ENCODE measurements at regions not wholly inside any gene's neighbourhood (a gene's known extent, or its start where the extent isn't known, plus 50 kb on each side); places are given as distances from the start of the nearest gene placed in this dataset.

DNA sequence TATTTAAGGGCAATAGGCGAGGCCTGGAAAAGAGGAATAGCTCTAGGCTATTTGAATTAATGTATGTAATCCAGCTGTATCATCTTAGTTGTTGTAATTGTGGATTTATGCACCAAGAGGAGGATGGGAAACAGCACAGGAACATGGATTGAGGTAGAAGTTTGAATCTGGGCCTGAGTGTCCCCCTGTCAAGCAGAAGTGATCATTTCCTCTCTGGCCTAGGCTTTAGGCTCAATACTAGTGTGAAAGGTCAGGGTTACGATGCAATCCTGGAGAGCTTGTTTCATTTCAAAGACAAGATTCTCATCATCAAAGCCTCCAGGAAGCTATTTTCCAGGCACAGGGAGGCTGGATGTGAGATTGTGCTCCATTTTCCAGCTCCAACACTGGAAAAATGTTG is 77.9 kb upstream of the HSD17B12 start:
- H3K4me1 ChIP-seq (ENCODE audit: control insufficient read depth, insufficient read depth, low read length, poor library complexity, severe bottlenecking), result no peaks in the 10 kb centered on the region
- H3K9me3 Mint-ChIP-seq, result peaks cover 0 to 4% (median 0%) of the 10 kb centered on the region in 7 donors
- H3K27ac Mint-ChIP-seq, result no peak overlapping the region
- H3K9me3 ChIP-seq (ENCODE audit: control insufficient read depth in 2 of 2, low read length in 2 of 2), result no peaks in the 10 kb centered on the region
- H3K27me3 Mint-ChIP-seq, result peaks cover 24% of the 10 kb centered on the region
- ATAC-seq (ENCODE audit: low read depth in 2 of 2) (no peak), DNase-seq (no peak)
- no peaks in the 10 kb centered on the region for H3K36me3 ChIP-seq (ENCODE audit: control insufficient read depth, insufficient read depth, low read length)
- no peaks in the 10 kb centered on the region for H3K4me1 Mint-ChIP-seq
- no peak overlapping the region for H3K4me3 ChIP-seq (ENCODE audit: low read depth, low read length)
- H3K36me3 Mint-ChIP-seq, result no peaks in the 10 kb centered on the region
- H3K27ac ChIP-seq (ENCODE audit: insufficient read depth, low read length, poor library complexity, severe bottlenecking), result no peak overlapping the region
- H3K27me3 ChIP-seq (ENCODE audit: control insufficient read depth, insufficient read depth, low read length), result no peaks in the 10 kb centered on the region
- H3K4me3 Mint-ChIP-seq, result no peak overlapping the region

DNA sequence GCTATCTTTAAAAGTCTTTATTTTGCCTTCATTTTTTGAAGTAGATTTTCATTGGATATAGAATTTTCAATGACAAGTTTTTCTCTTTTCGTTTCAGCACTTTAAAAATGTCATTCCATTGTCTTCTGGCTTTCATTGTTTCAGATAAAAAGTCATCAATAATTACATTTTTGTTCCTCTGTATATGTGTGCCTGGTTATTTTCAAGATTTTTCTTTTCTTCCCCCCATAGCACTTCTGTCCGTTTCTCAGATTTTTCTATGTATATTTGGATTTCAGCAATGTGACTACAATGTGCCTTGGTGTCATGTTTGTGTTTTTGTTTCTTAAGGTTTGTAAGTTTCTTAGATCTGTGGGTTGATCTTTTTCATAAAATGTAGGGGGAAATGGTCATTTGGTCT is 66.3 kb upstream of the HSD17B12 start:
- Histone ChIP-seq H3K4me3 (ENCODE audit: low read depth, low read length) (no peak overlapping the region), H3K4me1 (ENCODE audit: control insufficient read depth, insufficient read depth, low read length, poor library complexity, severe bottlenecking) (no peaks in the 10 kb centered on the region), H3K9me3 (ENCODE audit: control insufficient read depth in 2 of 2, low read length in 2 of 2) (peaks cover 4 to 12% of the 10 kb centered on the region in 2 experiments), H3K27me3 (ENCODE audit: control insufficient read depth, insufficient read depth, low read length) (peaks cover 3% of the 10 kb centered on the region), H3K36me3 (ENCODE audit: control insufficient read depth, insufficient read depth, low read length) (no peaks in the 10 kb centered on the region), H3K27ac (ENCODE audit: insufficient read depth, low read length, poor library complexity, severe bottlenecking) (no peak overlapping the region)
- H3K9me3 Mint-ChIP-seq, result peaks cover 0 to 21% (median 9%) of the 10 kb centered on the region in 7 donors
- no peak overlapping the region for H3K4me3 Mint-ChIP-seq
- peak overlapping the region in 1 of 3 donors; percentile 22 for H3K27ac Mint-ChIP-seq
- DNase-seq, result no peak
- no peaks in the 10 kb centered on the region for H3K27me3 Mint-ChIP-seq
- no peaks in the 10 kb centered on the region for H3K4me1 Mint-ChIP-seq
- H3K36me3 Mint-ChIP-seq, result no peaks in the 10 kb centered on the region
- ATAC-seq (ENCODE audit: low read depth in 2 of 2), result no peak

DNA sequence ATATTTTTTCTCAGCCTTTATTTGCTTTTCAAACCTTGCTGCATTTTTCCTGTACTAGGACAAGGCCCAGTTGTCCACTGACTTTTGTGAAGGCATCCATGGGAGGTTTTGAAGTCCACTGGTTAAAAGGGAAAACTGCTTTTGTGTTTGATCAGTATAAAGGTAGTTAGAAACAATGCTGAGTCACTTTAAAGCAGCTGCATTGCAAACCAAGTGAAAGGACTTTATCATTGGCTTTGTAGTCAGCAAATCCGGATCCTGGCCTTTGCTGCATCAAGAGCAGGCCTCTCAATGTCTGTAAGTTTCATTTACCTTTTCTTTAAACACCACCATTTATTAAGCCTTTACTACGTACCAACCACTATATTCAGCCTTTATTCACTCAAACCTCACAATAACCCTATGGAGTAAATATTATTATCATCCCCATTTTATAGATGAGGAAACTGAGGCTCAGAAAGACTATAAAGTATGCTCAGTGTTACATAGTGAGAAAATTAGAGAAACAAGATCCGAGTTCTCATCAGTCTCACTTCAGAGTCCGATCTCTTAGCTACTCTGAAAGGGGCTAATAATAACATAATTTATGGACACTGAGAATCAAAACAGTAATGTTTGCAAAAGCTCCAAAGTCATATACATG is 60.6 kb upstream of the HSD17B12 start:
- peaks cover 0 to 7% (median 3%) of the 10 kb centered on the region in 7 donors for H3K9me3 Mint-ChIP-seq
- H3K36me3 ChIP-seq (ENCODE audit: control insufficient read depth, insufficient read depth, low read length), result no peaks in the 10 kb centered on the region
- no peak overlapping the region for H3K4me3 Mint-ChIP-seq
- no peak for DNase-seq
- H3K27ac Mint-ChIP-seq, result no peak overlapping the region
- peaks cover 12% of the 10 kb centered on the region for H3K27me3 ChIP-seq (ENCODE audit: control insufficient read depth, insufficient read depth, low read length)
- ATAC-seq (ENCODE audit: low read depth in 2 of 2), result no peak
- no peak overlapping the region for H3K4me3 ChIP-seq (ENCODE audit: low read depth, low read length)
- H3K4me1 Mint-ChIP-seq, result no peaks in the 10 kb centered on the region
- H3K4me1 ChIP-seq (ENCODE audit: control insufficient read depth, insufficient read depth, low read length, poor library complexity, severe bottlenecking), result no peaks in the 10 kb centered on the region
- peaks cover 18% of the 10 kb centered on the region for H3K27me3 Mint-ChIP-seq
- peaks cover 3 to 4% of the 10 kb centered on the region in 2 experiments for H3K9me3 ChIP-seq (ENCODE audit: control insufficient read depth in 2 of 2, low read length in 2 of 2)
- H3K27ac ChIP-seq (ENCODE audit: insufficient read depth, low read length, poor library complexity, severe bottlenecking), result no peak overlapping the region
- H3K36me3 Mint-ChIP-seq, result no peaks in the 10 kb centered on the region

DNA sequence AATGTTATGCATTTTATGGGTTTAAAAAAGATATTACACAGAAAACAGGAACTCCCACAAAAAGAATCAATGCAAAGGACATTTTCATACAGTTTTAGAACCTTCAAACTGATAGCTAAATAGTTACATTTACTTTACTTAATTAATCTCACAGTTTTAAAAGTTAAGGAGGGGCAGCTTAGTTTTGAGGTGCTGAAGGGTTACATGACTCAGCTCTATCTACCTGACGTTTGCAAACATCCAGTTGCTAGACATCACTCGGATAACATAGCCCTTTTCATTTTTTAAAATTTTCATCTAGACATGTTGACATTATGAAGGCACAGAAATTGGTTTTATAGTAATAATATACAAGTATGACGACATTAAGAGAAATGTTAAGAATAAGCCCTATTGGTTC is 53.7 kb upstream of the HSD17B12 start:
- no peak for DNase-seq
- Mint-ChIP-seq H3K9me3 (peaks cover 0 to 2% (median 0%) of the 10 kb centered on the region in 7 donors), H3K27me3 (peaks cover 25% of the 10 kb centered on the region), H3K27ac (no peak overlapping the region), H3K36me3 (no peaks in the 10 kb centered on the region), H3K4me3 (no peak overlapping the region), H3K4me1 (peaks cover 0 to 4% (median 0%) of the 10 kb centered on the region in 4 donors)
- no peak for ATAC-seq (ENCODE audit: low read depth in 2 of 2)
- Histone ChIP-seq H3K36me3 (ENCODE audit: control insufficient read depth, insufficient read depth, low read length) (no peaks in the 10 kb centered on the region), H3K4me1 (ENCODE audit: control insufficient read depth, insufficient read depth, low read length, poor library complexity, severe bottlenecking) (no peaks in the 10 kb centered on the region), H3K9me3 (ENCODE audit: control insufficient read depth in 2 of 2, low read length in 2 of 2) (no peaks in the 10 kb centered on the region), H3K27me3 (ENCODE audit: control insufficient read depth, insufficient read depth, low read length) (peaks cover 19% of the 10 kb centered on the region), H3K4me3 (ENCODE audit: low read depth, low read length) (no peak overlapping the region), H3K27ac (ENCODE audit: insufficient read depth, low read length, poor library complexity, severe bottlenecking) (no peak overlapping the region)

Data from CD4-positive, CD25-positive, alpha-beta regulatory T cell (primary cell).